K562 (cell line): ENCODE measurements at regions not wholly inside any gene's neighbourhood (a gene's known extent, or its start where the extent isn't known, plus 50 kb on each side); places are given as distances from the start of the nearest gene placed in this dataset.

Experiments
- EHMT2 ChIP-seq: fragments of 450-650 bp; IDR thresholded peaks from 2 replicates; pipeline ENCODE4 v1.6.1; 2018; ENCODE audit warnings: antibody characterized with exemption
- JUN ChIP-seq, 2 experiments: sonication (generic) in 1 of 2; formaldehyde crosslinking in 1 of 2; IDR thresholded peaks; 2 replicates each; pipeline versions ENCODE4 v1.6.1 to v1.8.0; 2012 to 2022; ENCODE audit warnings: borderline replicate concordance in 2 of 2, mild to moderate bottlenecking in 2 of 2, improper control_type of control experiment in 1 of 2, low read depth in 1 of 2, low read length in 1 of 2, missing genetic modification reagents in 1 of 2
- JUND ChIP-seq, 2 experiments: IDR thresholded peaks; 2 replicates in 1 of 2; 3 replicates in 1 of 2; pipeline ENCODE4 v1.6.1; 2011; ENCODE audit warnings: borderline replicate concordance in 2 of 2, low read depth in 2 of 2, low read length in 2 of 2, improper control_type of control experiment in 1 of 2, missing biosample characterization in 1 of 2, missing genetic modification characterization in 1 of 2, missing genetic modification reagents in 1 of 2
- MTA1 ChIP-seq: fragments of 450-650 bp; IDR thresholded peaks from 2 replicates; pipeline ENCODE4 v1.6.1; 2017; ENCODE audit warnings: borderline replicate concordance
- PHB ChIP-seq: fragments of 250-450 bp; sonication (Bioruptor Pico); IDR thresholded peaks from 2 replicates; pipeline ENCODE4 v1.5.0; 2021
- RBM14 ChIP-seq: fragments of 200-400 bp; formaldehyde crosslinking; IDR thresholded peaks from 2 replicates; pipeline ENCODE4 v1.6.1; 2018; ENCODE audit warnings: low read depth, mild to moderate bottlenecking, low read length, moderate library complexity, borderline replicate concordance; ENCODE audit not compliant: insufficient read depth
- REST ChIP-seq, 2 experiments: fragments of 450-650 bp; formaldehyde crosslinking in 1 of 2; IDR thresholded peaks; 2 replicates each; pipeline versions ENCODE4 v1.4.0 to v1.6.1; 2014 to 2020; ENCODE audit warnings: mild to moderate bottlenecking in 2 of 2, borderline replicate concordance in 1 of 2, low read depth in 1 of 2
- USF1 ChIP-seq: sonication (generic); formaldehyde crosslinking; IDR thresholded peaks from 2 replicates; pipeline ENCODE4 v1.9.0; 2022; ENCODE audit warnings: mild to moderate bottlenecking, missing genetic modification reagents
- YY1 ChIP-seq, 3 experiments: IDR thresholded peaks; 2 replicates each; pipeline ENCODE4 v1.6.1; 2011; ENCODE audit warnings: low read length in 2 of 3, mild to moderate bottlenecking in 2 of 3, moderate library complexity in 2 of 3, borderline replicate concordance in 1 of 3, control low read depth in 1 of 3, low read depth in 1 of 3; ENCODE audit not compliant: insufficient read depth in 3 of 3, insufficient replicate concordance in 2 of 3, control insufficient read depth in 1 of 3, insufficient read length in 1 of 3; ENCODE audit errors: extremely low read depth in 1 of 3
- ZBTB5 ChIP-seq: fragments of 450-650 bp; IDR thresholded peaks from 2 replicates; pipeline ENCODE4 v1.6.1; 2017; ENCODE audit warnings: antibody characterized with exemption
- ZNF668 ChIP-seq: fragments of 250-450 bp; sonication (Bioruptor Pico); IDR thresholded peaks from 2 replicates; pipeline ENCODE4 v1.8.0; 2022; ENCODE audit warnings: mild to moderate bottlenecking, inconsistent platforms
- ZNF699 ChIP-seq: fragments of 250-450 bp; sonication (Bioruptor Pico); IDR thresholded peaks from 2 replicates; pipeline ENCODE4 v1.8.0; 2021; ENCODE audit warnings: mild to moderate bottlenecking, moderate library complexity; ENCODE audit not compliant: insufficient replicate concordance
- TF ChIP-seq, protein P1 (sequence below): fragments of 450-650 bp; IDR thresholded peaks from 2 replicates; pipeline ENCODE4 v1.6.1; 2016; ENCODE audit warnings: missing biosample characterization, missing genetic modification characterization

- TF ChIP-seq ZBTB5 (no peak), EHMT2 (no peak), MTA1 (no peak), YY1 (IDR thresholded peaks at IDR 0.05; ENCODE audit: borderline replicate concordance in 1 of 3, control insufficient read depth in 1 of 3, extremely low read depth in 1 of 3, insufficient read depth in 3 of 3, insufficient read length in 1 of 3, insufficient replicate concordance in 2 of 3, low read depth in 1 of 3, low read length in 2 of 3) (peak in 1 of 3 experiments; percentile 21), REST (IDR thresholded peaks at IDR 0.05; ENCODE audit: borderline replicate concordance) (no peak), REST (CRISPR knock-in tag; IDR thresholded peaks at IDR 0.05; ENCODE audit: low read depth) (no peak), JUN (IDR thresholded peaks at IDR 0.05; ENCODE audit: borderline replicate concordance, low read depth, low read length) (no peak; the same call in 1 of the 2 replicates), JUN (CRISPR knock-in tag; IDR thresholded peaks at IDR 0.05; ENCODE audit: borderline replicate concordance) (no peak), ZNF699 (CRISPR knock-in tag) (no peak), RBM14 (no peak), USF1 (no peak), PHB (no peak), JUND (IDR thresholded peaks at IDR 0.05; ENCODE audit: borderline replicate concordance, low read depth, low read length) (peak; percentile 84), JUND (tag; IDR thresholded peaks at IDR 0.05; ENCODE audit: borderline replicate concordance, low read depth, low read length) (peak; percentile 84; the same call in 2 of the 3 replicates), ZNF668 (CRISPR knock-in tag) (no peak)
- TF ChIP-seq, protein P1, sequence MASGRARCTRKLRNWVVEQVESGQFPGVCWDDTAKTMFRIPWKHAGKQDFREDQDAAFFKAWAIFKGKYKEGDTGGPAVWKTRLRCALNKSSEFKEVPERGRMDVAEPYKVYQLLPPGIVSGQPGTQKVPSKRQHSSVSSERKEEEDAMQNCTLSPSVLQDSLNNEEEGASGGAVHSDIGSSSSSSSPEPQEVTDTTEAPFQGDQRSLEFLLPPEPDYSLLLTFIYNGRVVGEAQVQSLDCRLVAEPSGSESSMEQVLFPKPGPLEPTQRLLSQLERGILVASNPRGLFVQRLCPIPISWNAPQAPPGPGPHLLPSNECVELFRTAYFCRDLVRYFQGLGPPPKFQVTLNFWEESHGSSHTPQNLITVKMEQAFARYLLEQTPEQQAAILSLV (tag) = no peak
Measured at GRCh38 chr6:50990750-50991446, 172.2 kb downstream of the TFAP2B start (continued).
